GM18873 (cell line): ENCODE measurements at regions not wholly inside any gene's neighbourhood (a gene's known extent, or its start where the extent isn't known, plus 50 kb on each side); places are given as distances from the start of the nearest gene placed in this dataset.
"Not testable (repeated sequence)": the region's sequence is repeated elsewhere in the genome, so short reads cannot be mapped to it uniquely, and the experiment has no call there.

Experiments used
- ATAC-seq: cut with Tn5 transposase; IDR thresholded peaks from one replicate; pipeline ENCODE4 v1.9.1; 2021; ENCODE audit warnings: mild to moderate bottlenecking, moderate library complexity, moderate number of reproducible peaks; ENCODE audit not compliant: unreplicated experiment, low FRiP score

DNA sequence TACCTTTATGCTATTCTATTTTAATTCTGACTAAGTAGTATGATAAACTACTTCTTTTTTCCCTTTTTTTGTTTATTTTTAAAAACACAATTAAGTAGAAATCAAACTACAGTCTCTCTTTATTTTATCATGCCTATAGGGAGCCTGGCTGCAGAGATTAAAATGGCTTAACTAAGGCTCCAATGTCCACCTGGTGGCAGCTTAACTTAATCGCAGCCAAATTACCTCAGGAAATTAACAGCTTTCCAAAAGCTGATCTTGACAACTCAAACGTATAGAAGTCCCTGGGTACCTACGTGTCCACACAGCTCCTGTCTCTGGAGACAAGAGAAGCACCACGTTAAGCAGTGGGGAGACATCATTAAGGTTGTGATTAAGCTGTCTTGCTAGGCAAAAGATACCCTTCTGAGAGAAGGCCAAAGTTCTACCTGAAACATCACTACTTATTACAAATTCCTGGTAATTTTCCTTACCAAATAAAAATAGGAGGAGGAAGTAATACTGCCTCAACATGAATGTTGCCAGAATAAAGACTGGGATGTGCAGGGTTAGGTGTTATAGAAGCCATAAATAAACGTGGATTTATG lies 63.2 kb upstream of the SNX19 start:
- ATAC-seq = no peak

DNA sequence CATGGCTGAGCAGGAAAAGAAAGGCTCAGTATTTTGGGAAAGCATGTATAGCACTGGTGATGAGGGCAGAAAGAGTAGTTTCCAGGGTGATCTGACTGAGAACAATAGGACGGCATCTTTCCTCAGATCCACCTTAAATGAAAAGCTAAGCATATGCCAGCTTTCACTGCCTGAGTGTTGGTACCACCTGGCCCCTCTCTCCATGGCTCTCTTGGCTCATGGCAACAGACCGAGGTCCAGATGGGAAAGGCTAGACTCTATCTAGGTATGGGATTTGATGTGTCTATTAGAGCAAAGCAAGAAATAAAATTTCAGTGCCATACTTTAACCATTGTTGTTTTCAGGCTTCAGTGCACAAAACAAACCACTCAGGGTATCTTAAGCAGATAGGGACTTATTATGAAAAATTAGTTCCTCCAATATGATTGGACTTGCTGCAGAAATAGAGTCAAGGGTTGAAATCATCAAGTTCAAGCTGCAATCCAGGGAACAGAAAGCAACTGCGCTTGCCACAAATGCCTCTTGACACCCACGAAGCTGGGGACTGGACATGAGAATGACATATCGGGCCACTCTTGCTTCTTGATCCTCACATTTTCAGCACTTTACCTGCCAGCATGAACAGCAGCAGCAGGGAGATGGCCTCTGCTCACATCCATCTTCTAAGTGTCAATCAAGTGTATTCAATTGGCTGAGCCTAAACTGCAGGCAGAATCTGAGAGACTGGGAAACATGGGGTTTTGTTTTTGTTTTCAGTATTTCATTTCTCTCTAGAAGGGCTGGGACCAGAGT lies 64.0 kb upstream of the SNX19 start:
- ATAC-seq = no peak

DNA sequence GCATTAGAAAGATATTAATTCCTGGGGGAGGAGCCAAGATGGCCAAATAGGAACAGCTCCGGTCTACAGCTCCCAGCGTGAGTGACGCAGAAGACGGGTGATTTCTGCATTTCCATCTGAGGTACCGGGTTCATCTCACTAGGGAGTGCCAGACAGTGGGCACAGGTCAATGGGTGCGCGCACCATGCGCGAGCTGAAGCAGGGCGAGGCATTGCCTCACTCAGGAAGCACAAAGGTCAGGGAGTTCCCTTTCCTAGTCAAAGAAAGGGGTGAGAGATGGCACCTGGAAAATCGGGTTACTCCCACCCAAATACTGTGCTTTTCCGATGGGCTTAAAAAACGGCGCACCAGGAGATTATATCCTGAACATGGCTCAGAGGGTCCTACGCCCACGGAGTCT lies 68.0 kb upstream of the SNX19 start:
- ATAC-seq = not testable (repeated sequence)

DNA sequence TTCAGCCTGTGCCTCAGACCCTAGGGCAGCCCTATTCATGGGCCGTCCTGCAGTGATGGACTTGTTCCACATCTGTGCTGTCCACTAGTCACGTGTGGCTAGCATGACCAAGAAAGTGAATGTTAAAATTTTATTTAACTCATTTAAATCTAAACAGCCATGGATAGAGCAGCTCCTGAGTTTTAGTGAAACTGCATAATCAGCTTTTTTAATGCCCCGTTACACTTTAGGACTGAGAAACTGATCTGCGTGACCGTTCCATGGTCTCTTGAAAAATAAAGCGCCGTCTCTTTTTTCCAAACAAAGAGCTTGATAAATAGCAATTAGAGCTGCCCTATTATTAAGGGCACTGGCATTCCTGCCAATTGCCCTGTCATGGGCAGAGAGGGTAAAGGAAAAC lies 76.5 kb upstream of the SNX19 start:
- ATAC-seq = no peak

DNA sequence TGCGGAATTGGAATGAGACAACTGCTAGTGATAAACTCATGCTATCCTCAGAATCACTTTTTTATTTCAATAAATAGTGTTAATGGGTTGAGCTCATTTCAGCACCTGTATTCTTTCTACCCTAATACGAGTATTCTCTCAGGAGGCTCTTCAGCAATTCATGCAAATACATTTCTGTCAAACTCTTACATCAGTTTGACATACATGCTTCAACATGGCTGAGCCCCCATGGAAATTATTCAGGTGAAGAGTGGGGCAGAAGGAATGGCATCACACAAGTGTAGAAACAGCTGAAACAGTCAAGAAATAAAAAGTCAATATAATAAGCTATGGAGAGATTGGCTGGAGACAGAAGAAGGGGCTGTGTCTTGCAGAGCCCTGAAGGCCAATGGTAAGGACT lies 77.8 kb upstream of the SNX19 start:
- no peak for ATAC-seq

DNA sequence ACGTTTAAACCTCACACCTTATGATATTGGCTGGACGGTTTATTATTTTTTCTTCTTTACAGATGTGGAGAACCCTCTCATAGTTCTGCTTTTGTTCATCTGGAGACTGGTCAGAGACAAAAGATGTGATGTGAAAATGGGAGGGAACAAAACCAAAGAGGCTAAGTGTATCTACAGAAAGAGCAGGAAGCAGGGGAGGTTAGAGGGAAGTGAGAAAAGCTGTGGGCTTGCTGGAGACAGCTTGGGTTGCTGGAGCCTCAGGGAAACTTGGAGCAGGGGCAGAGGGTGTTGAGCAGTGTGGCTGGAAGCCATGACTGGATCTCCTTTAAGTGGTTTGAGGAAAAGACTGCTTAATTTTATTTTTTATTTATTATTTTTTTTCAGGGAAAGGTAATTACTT lies 79.0 kb upstream of the SNX19 start:
- ATAC-seq = no peak

DNA sequence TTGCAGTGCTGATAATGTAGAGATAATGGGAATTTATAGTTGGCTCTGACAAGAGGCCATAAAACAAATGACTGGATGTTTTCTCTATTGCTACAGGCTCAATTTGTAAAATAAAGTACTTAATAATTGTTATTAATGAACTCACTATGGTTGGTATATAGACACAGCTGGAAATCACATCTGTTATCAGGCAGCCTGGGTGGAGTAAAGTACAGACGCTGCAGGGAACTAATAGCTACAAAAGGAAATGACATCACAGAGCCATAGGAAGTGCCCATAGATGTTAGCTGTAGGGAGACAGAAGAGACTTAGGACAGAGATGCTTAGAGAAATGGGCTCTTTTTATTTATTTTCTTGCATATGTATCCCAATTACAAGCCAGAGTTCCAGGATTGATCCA lies 81.0 kb upstream of the SNX19 start:
- ATAC-seq = no peak

DNA sequence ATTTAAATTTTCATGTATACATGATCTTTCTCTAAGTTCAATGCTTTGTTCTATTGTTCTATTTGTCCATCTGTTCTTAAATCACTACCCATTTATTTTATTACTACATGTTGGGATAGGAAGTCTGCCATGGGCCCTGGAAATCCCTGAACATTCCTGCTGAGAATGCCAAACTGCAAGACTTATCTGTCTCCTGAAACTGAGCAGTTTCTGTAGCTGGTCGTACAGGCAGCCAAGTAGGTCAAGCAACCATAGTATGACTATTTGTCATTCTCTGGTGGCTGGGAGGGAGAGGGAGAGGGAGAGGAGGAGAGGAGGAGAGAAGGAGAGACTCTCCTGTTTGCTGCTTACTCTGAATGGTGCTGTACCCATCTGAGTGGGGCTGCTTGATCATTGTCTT lies 82.8 kb upstream of the SNX19 start:
- ATAC-seq = no peak

DNA sequence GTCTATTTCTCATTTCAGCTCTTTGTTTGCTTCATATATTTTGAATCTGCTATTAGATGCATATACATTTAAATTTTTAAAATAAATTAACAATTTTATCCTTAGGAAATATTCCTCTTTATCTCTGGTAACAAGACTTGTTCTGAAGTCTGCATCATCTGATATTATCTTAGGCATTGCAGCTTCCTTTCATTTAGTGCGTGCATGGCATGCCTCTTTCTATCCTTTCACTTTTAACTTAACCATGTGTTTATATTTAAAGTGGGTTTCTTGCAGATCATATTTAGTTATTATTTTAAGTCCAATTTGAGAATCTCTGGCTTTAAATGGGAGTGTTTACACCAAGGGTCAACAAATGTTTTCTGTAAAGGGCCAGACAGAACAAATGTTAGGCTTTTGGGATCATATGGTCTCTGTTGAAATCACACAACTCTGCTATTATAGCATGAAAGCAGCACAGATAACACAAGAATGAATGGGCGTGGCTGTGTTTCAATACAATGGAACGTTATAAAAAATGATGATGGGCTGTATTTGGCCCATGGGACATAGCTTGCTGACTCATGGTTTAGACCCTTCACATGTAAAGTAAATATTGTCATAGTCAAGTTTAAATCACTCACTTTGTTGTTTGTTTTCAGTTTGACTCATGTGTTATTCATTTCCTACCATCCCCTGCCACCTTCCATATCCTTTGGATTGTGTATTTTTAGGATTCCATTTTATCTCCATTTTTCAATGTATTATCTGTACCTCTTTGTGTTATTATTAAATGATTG lies 83.9 kb upstream of the SNX19 start:
- ATAC-seq = no peak

DNA sequence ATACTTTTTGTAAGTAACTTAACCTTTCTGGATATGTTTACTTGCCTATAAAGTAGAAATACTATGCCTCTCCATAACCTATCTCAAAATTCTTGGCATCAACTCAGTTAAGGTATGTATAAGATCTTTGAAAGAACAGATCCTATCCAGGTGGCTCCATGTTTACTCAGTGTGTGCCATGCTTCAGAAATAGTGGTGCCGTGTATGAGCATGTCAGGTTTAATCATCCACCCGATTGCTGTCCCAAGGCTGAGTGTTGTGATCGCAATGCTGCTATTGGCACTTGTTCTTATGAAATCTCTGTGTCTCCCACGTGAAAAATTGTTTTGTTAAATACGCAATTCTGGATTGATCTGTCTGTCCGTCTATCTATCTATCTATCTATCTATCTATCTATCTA lies 85.9 kb upstream of the SNX19 start:
- ATAC-seq = no peak

DNA sequence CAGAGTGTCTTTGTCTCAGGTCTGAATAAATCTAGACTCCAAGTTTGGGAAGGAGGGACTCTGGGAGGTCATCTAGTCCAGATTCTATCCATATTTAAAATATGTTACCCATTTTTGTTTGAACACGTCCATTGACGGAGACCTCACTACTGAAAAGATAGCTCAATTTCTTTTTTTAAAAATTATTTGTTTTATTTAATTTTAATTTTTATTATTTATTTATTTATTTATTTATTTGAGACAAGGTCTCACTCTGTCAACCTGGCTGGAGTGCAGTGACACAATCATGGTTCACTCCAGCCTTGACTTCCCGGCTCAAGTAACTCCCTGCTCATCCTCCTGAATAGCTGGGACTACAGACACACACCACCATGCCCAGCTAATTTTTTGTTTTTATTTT lies 89.5 kb upstream of the SNX19 start:
- no peak for ATAC-seq

DNA sequence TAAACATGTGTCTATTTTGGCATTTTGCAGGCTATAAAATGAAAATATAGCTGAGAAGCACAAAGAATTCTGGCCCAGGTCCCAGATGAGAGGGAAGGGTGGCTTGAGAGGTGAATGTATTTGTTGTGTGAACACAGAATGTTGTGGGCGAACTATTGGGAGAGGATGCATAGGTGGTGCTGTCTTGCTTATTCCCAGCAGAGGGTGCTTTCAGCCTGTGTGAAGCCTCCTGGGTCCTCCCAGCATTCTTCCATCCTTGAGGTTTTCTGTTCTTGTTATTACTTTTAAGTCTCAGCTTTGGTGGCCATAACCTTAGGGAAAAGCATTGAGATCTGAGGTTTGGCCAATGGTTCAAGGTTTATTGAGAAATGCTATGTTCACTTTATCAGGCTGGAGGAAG lies 108.7 kb upstream of the SNX19 start:
- ATAC-seq = no peak

DNA sequence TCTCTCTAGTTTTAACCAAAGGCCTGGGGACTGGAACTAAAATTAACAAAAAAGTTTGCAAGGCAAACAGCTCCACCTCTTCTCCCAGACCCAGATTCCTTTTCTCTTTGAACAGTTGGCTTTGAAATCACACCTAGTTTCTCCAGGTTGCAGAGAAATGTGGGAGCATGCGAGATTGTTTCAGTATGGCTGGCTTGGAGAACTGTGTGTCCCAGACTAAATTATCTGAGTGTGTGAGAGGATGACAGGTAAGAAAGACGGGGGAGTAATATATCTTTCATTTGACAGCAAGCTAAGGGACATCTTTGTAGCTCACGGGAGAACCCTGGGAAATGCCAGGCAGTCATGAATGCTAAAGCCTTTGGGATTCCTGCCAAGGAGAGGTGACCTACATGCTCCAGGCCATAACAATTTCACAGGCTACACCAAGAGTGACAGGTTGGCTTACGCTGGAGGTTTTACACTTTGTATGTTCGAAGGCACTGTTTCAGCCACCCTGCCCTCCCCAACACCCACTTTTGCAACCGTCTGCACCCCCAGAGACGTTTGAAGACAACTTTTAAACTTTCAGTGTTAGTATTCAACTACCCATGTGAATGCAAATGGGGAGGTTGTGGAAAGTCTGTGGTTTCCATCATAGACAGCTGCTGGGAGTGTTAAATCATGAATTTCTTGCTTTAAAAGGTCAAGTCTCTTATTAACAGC lies 109.3 kb upstream of the SNX19 start:
- ATAC-seq = no peak

DNA sequence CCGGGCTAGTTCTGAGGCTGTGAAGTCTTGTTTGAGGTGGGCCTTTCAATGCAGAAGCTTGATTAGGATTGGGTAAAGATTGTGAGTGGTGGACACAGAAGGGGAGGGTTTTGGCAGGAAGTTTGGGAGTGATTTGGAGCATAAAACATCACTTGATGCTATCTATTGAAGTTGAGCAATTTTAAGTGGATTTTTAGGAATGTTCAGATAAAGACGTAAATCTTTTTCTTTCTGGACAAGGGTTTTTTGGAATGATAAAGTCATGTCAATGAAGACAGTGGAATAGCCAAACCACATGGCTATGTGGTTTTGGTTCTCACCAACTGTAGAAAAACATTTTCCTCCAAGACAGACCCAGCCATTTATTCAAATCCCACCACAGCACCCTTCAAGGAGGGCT lies 111.2 kb upstream of the SNX19 start:
- no peak for ATAC-seq

DNA sequence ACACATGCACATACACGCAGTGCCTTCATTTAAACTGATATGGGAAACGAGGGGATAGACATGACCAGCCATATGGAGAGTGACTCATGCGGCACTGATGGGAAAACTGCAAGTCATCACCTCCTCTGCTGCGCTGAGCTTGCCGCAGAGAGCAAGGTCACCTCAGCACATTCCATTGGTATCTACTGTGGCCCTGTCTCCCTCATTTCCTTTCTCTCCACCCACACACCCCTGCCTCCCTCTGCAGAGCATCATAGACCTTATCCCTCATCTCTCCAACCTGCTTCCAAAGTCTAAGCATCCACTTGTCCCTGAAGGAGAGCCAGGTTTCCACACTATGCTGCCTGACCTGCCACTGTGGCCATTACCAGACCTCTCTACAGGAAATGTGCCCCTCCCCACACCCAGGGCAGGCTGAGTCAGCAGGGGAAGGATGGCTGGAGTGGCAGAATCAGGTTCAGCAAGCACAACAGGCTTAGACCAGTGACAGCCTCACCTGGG lies 116.9 kb upstream of the SNX19 start:
- no peak for ATAC-seq

DNA sequence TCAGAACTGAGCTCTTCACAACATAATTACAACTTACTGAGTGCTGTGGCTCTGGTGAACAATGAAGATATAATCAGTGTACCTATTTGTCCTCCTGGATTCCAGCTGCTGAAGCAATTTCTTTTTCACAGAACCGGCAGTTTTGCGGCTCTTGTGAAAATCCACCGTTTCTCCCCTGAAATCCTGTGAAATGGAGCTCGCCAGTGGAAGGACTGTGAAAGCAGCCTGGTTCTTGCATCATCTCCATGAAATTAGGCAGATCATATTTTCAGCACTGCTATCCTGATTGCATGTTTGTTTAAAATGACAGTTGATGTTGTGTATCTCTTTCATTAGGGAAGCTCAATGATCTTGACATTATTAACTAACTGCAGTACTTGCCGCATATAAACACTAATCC lies 120.2 kb upstream of the SNX19 start:
- no peak for ATAC-seq

DNA sequence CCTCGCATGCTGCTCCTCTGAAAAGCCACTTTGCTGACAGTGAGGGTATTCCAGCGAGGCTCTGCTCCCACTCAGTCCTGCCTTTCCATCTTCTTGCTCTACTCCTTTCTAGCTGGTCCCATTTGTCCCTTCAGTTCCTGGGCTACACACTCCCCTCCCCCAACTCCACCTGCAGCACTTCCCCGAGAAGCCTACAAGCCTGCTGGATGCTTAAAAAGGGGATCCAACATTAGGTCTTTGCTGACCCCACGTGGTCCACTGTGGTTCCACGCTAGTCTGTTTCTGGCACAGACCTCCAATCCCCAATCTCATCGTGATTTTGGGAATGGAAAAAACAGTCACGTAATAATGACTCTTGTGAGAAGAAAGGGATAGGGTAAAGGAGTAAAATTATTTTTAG lies 121.6 kb upstream of the SNX19 start:
- ATAC-seq = no peak

DNA sequence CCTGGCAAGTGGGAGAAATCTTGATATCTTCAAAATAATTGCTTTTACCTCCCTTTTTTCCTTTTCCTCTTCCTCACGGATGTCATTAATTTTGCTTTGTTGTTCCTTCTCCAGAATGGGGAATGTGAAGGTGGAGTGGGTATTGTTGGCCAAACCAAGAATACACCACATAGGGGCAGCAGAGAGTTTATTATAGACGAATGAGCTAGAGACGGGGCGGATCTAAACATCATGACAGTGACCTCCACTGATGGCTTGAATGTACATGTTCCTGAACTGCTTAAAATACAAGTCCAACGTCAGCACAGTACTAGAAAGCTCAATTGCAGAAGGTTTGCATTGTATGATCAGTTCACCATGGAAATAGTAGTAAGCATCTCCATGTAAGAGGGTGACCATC lies 122.3 kb upstream of the SNX19 start:
- ATAC-seq = no peak

DNA sequence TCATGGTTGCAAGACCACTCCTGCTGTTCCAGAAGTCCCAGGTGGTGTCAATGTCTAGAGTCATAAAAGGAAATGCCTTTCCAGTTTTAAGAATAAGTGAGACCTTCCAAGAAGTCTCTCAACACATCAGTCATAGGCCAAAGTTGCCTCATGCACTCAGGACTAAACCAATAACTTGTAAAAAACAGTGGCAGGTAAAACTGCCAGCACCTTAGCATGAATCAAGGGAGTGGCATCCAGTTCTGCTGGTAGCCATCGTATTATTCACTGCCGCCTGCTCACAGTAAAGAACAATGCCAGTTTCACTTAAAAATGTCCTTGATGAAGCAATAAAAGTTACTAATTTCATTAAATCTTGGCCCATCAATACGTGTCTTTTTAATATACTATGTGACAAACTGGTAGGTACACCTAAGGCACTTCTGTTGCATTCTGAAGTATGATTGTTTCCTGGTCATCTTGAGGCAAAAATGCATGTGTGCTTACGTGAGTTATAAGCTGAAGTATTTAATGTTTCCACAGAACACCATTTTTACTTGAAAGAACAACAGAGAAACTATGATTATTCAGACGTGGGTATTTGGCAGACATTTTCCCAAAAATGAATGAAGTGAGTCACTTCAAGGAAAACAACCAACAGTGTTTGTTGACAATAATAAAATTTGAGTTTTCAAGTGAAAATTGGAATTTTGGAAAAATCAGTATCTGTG lies 125.2 kb upstream of the SNX19 start:
- no peak for ATAC-seq

DNA sequence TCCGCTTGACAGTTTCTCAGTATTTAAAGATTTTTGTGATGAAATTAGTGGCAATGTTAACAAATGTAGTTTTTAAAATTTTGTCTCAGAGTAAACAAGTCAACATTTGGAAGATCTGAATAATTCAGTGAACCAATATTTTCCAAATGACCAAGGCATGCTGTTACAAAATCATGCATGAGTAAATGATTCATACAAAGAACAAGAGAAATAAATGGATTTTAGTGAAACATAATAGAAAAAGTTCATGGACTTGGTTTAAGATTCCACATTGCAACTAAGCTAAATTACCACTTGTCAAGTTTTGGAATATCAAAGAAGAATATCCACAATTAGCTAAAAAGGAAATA lies 125.7 kb upstream of the SNX19 start:
- no peak for ATAC-seq
